ENCODE measurements at regions not wholly inside any gene's neighbourhood (a gene's known extent, or its start where the extent isn't known, plus 50 kb on each side); places are given as distances from the start of the nearest gene placed in this dataset.

DNA sequence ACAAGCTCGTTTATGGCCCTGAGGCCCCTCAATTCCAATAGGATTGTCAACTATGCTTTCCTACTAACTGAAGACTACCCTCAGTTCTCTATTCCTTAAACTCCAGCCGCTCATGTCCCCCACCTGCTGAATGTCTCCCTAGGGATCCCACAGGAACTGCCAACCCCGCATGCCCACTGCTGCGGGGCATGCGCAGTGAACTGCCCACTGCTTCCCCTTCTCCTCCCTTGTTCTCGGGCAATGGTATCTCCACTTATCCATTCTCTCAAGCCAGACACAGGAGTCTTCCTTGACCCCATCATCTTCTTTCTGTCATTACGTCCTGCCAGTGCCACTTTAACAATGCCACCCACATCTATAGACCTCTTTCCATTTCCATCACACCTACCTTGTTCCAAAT, 90.0 kb downstream of the FGF18 start:
- H3K27me3 Mint-ChIP-seq (ENCODE audit: low read depth in 2 of 2) = peaks cover 0 to 18% of the 10 kb centered on the region in 2 donors
- DNase-seq (no peak), ATAC-seq (no peak)
- no peak overlapping the region for H3K4me3 Mint-ChIP-seq
- WGBS (ENCODE audit: insufficient coverage) = 94% methylated on average over 7 of the region's 7 CpGs
- Histone ChIP-seq H3K27me3 (ENCODE audit: control insufficient read depth, insufficient read depth, low read length) (no peaks in the 10 kb centered on the region), H3K36me3 (ENCODE audit: control insufficient read depth, insufficient read depth, low read length) (no peaks in the 10 kb centered on the region), H3K9me3 (ENCODE audit: control insufficient read depth, insufficient read depth, low read length) (no peaks in the 10 kb centered on the region), H3K4me1 (ENCODE audit: control insufficient read depth, insufficient read depth, low read length) (no peaks in the 10 kb centered on the region), H3K27ac (ENCODE audit: low read length) (no peak overlapping the region), H3K4me3 (ENCODE audit: low read length) (no peak overlapping the region)
- no peaks in the 10 kb centered on the region for H3K36me3 Mint-ChIP-seq
- TF ChIP-seq, protein P1, sequence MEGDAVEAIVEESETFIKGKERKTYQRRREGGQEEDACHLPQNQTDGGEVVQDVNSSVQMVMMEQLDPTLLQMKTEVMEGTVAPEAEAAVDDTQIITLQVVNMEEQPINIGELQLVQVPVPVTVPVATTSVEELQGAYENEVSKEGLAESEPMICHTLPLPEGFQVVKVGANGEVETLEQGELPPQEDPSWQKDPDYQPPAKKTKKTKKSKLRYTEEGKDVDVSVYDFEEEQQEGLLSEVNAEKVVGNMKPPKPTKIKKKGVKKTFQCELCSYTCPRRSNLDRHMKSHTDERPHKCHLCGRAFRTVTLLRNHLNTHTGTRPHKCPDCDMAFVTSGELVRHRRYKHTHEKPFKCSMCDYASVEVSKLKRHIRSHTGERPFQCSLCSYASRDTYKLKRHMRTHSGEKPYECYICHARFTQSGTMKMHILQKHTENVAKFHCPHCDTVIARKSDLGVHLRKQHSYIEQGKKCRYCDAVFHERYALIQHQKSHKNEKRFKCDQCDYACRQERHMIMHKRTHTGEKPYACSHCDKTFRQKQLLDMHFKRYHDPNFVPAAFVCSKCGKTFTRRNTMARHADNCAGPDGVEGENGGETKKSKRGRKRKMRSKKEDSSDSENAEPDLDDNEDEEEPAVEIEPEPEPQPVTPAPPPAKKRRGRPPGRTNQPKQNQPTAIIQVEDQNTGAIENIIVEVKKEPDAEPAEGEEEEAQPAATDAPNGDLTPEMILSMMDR (IDR thresholded peaks at IDR 0.05) = no peak
- no peaks in the 10 kb centered on the region for H3K9me3 Mint-ChIP-seq
- no peak overlapping the region for H3K27ac Mint-ChIP-seq
- intact Hi-C loops (cut with micrococcal nuclease) = no loop called here
- no peaks in the 10 kb centered on the region for H3K4me1 Mint-ChIP-seq

DNA sequence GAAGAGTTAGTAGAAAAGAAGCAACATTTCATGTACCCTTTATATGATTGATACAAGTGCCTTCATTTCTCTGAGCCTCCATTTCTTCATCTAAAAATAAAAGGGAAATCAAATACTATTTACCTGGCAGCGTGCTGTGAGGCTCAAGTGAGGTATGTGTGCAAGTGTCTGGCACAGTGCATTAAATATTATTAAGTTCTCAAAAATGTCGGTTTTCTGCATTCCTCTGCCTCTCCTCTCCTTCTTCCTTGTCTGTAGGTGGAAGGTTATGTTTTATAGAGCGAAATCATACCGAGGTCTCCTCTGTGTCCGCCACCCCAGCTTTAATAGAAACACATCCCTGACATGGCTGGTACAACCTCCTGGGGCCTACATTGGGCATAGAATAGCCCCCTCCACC, 93.0 kb downstream of the FGF18 start:
- H3K9me3 ChIP-seq (ENCODE audit: control insufficient read depth, insufficient read depth, low read length) = no peaks in the 10 kb centered on the region
- TF ChIP-seq, protein P1 (IDR thresholded peaks at IDR 0.05) = no peak
- H3K36me3 Mint-ChIP-seq = no peaks in the 10 kb centered on the region
- ATAC-seq = no peak
- H3K27ac Mint-ChIP-seq = no peak overlapping the region
- H3K9me3 Mint-ChIP-seq = no peaks in the 10 kb centered on the region
- no peak overlapping the region for H3K27ac ChIP-seq (ENCODE audit: low read length)
- no peaks in the 10 kb centered on the region for H3K4me1 Mint-ChIP-seq
- no peak for DNase-seq
- H3K36me3 ChIP-seq (ENCODE audit: control insufficient read depth, insufficient read depth, low read length) = no peaks in the 10 kb centered on the region
- no peak overlapping the region for H3K4me3 ChIP-seq (ENCODE audit: low read length)
- H3K4me1 ChIP-seq (ENCODE audit: control insufficient read depth, insufficient read depth, low read length) = no peaks in the 10 kb centered on the region
- H3K4me3 Mint-ChIP-seq = no peak overlapping the region
- no peaks in the 10 kb centered on the region for H3K27me3 ChIP-seq (ENCODE audit: control insufficient read depth, insufficient read depth, low read length)
- 90% methylated on average over 2 of the region's 5 CpGs for WGBS (ENCODE audit: insufficient coverage)
- H3K27me3 Mint-ChIP-seq (ENCODE audit: low read depth in 2 of 2) = peaks cover 0 to 14% of the 10 kb centered on the region in 2 donors
- intact Hi-C loops (cut with micrococcal nuclease) = no loop called here

DNA sequence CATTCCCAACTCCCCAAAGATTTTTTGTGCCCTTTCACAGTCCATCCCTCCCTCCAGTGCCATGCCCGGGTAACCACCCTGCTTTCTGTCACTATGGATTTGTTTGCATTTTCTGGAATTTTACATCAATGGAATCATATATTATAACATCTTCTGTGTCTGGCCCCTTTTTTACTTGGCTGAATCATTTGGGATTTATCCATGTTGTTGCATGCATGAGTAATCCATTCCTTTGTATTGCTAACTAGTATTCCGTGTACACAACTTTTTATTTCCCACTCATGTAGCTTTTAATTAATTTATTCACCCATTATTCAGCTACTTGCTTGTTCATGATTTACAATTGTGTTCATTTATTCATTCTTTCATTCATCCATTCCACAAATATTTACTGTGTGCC, 94.1 kb downstream of the FGF18 start:
- Mint-ChIP-seq H3K4me1 (no peaks in the 10 kb centered on the region), H3K36me3 (no peaks in the 10 kb centered on the region), H3K27ac (no peak overlapping the region), H3K4me3 (no peak overlapping the region), H3K27me3 (ENCODE audit: low read depth in 2 of 2) (peaks cover 0 to 19% of the 10 kb centered on the region in 2 donors), H3K9me3 (no peaks in the 10 kb centered on the region)
- Histone ChIP-seq H3K27me3 (ENCODE audit: control insufficient read depth, insufficient read depth, low read length) (no peaks in the 10 kb centered on the region), H3K9me3 (ENCODE audit: control insufficient read depth, insufficient read depth, low read length) (no peaks in the 10 kb centered on the region), H3K27ac (ENCODE audit: low read length) (no peak overlapping the region), H3K4me3 (ENCODE audit: low read length) (no peak overlapping the region), H3K4me1 (ENCODE audit: control insufficient read depth, insufficient read depth, low read length) (no peaks in the 10 kb centered on the region), H3K36me3 (ENCODE audit: control insufficient read depth, insufficient read depth, low read length) (no peaks in the 10 kb centered on the region)
- 93% methylated on average over 2 of the region's 2 CpGs for WGBS (ENCODE audit: insufficient coverage)
- TF ChIP-seq, protein P1 (IDR thresholded peaks at IDR 0.05) = no peak
- DNase-seq (no peak), ATAC-seq (no peak)
- intact Hi-C loops (cut with micrococcal nuclease) = no loop called here

DNA sequence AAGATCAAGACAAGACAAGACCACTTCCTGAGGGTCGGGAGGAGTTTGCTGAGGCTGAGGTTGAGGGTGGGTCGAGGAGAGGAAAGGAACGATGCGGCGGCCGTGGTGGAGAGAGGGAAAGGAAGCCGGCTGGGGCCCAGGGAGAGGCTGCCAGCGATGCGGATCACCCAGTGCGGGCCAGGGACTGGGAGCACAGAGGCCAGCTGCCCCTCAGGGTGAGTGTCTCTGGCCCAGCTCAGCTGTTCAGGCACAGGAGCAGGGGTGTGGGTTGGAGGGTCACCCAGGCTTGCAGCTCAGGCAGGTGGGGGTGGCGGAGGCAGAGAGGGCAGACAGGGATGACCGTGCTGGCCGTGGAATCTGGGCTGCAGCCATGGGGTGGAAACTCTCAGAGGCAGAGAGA, 99.5 kb downstream of the FGF18 start:
- intact Hi-C loops (cut with micrococcal nuclease) = no loop called here
- TF ChIP-seq, protein P1 (IDR thresholded peaks at IDR 0.05) = no peak
- 78% methylated on average over 13 of the region's 13 CpGs for whole genome bisulfite sequencing (ENCODE audit: insufficient coverage)

More for the DNA sequence above, 99.5 kb downstream of the FGF18 start:
- no peak overlapping the region for H3K27ac Mint-ChIP-seq
- no peak overlapping the region for H3K27ac ChIP-seq (ENCODE audit: low read length)
- no peaks in the 10 kb centered on the region for H3K4me1 Mint-ChIP-seq
- no peak for DNase-seq
- no peaks in the 10 kb centered on the region for H3K9me3 ChIP-seq (ENCODE audit: control insufficient read depth, insufficient read depth, low read length)
- H3K4me1 ChIP-seq (ENCODE audit: control insufficient read depth, insufficient read depth, low read length) = no peaks in the 10 kb centered on the region
- H3K4me3 Mint-ChIP-seq = no peak overlapping the region
- H3K36me3 Mint-ChIP-seq = no peaks in the 10 kb centered on the region
- H3K9me3 Mint-ChIP-seq = no peaks in the 10 kb centered on the region
- peaks cover 6 to 13% of the 10 kb centered on the region in 2 donors for H3K27me3 Mint-ChIP-seq (ENCODE audit: low read depth in 2 of 2)
- no peaks in the 10 kb centered on the region for H3K27me3 ChIP-seq (ENCODE audit: control insufficient read depth, insufficient read depth, low read length)
- no peak overlapping the region for H3K4me3 ChIP-seq (ENCODE audit: low read length)
- no peaks in the 10 kb centered on the region for H3K36me3 ChIP-seq (ENCODE audit: control insufficient read depth, insufficient read depth, low read length)
- ATAC-seq = no peak
